Amygdala (tissue), 56 donors: ENCODE measurements at regions not wholly inside any gene's neighbourhood (a gene's known extent, or its start where the extent isn't known, plus 50 kb on each side); places are given as distances from the start of the nearest gene placed in this dataset.
"Not testable (repeated sequence)": the region's sequence is repeated elsewhere in the genome, so short reads cannot be mapped to it uniquely, and the experiment has no call there.

ENCODE experiments used
- DNase-seq, 56 donors: peaks; one replicate each; lab custom pipeline; 2025; lab: John Stamatoyannopoulos, UW

DNA sequence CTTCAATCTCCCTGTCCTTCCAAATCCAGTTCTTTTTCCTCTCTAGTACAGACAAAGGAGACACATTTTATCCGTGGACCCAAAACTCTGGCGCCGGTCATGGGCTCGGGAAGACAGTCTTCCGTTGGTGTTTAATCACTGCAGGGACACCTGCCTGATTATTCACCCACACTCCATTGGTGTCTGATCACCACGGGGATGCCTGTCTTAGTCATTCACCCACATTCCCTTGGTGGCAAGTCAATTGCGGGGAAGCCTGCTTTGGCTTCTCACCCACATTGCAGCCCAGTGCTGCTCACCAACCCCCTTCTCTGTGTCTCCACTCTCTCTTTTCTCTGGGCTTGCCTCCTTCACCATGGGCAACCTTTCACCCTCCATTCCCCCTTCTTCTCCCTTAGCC lies 266.7 kb upstream of the REG3G start:
- not testable (repeated sequence) for DNase-seq

DNA sequence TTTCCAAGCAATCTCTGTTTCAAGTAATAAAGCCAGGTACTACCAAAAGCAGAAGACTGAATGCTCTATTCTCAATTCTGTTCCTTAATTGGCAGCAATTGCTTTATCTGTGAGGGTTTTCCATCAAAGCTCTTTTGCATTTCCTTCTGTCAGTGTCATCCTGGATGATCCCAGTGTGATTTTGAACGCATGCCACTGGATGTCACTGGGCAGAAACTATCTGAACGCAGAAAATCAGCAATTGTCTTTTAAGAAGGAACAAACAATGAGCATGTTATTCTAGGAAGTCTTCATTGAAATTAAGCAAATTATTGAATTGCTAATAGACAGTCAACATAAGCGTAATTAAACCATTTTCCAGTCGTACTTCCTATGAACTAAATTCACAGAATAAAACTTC lies 259.0 kb upstream of the REG3G start:
- DNase-seq = peak in 7 of 56 donors; percentile 1 to 36 (median 8)

DNA sequence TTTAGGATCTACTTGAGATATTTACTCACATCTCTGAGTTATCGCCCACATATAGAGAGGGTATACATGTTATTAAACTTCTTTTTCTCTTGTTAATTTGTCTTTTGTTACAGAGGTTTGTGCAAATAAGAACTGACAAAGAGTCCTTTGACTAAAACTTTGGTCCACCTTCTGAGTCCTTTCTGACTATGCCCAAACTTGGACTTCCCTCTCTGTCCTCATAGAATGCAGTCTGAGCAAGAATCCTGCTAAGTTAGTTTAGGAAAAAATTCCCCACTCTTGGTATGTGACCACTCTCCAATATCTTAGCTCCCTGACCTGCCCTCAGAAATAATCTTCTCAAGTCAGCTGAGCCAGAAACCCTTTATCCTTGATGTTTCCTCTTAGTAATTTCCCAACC lies 257.5 kb upstream of the REG3G start:
- DNase-seq = no peak

DNA sequence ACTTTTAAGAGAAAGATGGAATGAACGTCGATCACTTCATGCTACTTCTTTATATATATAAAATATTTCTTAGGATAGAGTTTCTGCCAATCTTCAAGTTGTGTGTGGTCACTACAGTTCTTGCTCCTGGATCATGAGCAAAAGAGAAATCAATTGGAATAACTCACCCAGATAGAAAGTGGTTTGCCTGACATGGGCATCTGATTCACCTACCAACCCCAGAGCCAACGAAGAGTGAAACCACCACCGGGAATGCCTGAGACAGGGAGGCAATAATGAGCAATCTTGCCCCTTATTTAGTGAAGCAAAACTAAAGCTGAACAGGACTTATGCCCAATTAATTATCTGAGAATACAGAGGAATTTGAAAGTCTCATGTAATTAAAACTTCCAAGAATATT lies 250.2 kb upstream of the REG3G start:
- no peak for DNase-seq

DNA sequence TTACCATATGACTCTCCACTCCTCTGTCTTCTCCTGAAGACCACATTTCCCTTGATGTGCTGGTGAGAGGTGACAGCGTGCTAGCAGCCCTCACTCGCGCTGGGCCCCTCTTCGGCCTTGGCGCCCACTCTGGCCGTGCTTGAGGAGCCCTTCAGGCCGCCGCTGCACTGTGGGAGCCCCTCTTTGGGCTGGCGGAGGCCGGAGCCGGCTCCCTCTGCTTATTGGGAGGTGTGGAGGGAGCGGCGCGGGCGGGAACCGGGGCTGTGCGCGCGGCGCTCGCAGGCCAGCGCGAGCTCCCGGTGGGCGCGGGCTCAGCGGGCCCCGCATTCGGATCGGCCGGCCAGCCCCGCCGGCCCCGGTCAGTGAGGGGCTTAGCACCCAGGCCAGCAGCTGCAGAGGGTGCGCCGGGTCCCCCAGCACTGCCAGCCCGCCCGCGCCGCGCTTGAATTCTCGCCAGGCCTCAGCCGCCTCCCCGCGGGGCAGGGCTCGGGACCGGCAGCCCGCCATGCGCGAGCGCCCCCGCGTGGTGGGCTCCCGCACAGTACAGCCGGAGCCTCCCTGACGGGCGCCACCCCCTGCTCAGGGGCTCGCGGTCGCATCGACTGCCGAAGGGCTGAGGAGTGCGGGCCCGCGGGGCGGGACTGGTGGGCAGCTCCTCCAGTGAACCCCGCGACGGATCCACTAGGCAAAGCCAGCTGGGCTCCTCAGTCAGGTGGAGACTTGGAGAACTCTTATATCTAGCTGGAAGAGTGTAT lies 246.6 kb upstream of the REG3G start:
- DNase-seq = no peak

DNA sequence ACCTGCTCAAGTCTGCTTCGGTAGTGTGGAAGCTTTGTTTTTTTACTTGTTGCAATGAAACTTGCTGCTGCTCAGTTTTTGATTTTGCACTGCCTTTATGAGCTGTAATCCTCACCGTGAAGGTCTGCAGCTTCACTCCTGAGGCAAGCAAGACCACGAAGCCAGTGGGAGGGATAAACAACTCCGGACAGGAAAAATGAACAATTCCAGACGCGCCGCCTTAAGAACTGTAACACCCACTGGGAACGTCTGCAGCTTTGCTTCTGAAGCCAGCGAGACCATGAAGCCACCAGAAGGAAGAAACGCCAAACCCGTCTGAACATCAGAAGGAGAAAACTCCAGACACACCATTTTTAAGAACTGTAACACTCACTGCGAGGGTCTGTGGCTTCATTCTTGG lies 245.7 kb upstream of the REG3G start:
- DNase-seq = peak in 1 of 56 donors; percentile 2

DNA sequence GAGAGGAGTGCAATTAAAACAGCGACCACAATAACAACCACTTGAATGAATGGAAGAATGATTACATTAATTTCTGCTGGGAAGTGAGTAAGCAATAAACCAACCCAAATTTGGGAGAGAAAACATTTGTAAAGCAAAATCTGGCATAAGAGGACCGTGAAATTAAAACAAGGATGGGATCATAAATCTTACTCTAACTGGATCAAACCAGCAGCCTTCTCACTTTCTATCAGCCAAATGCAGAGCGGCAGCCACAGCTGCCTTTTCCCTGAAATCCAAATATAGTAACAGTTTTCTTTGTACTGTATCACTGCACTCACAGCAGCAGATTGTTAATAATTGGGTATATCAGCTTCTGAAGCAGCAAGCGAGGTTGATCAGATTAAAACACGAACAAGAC lies 245.2 kb upstream of the REG3G start:
- no peak for DNase-seq

DNA sequence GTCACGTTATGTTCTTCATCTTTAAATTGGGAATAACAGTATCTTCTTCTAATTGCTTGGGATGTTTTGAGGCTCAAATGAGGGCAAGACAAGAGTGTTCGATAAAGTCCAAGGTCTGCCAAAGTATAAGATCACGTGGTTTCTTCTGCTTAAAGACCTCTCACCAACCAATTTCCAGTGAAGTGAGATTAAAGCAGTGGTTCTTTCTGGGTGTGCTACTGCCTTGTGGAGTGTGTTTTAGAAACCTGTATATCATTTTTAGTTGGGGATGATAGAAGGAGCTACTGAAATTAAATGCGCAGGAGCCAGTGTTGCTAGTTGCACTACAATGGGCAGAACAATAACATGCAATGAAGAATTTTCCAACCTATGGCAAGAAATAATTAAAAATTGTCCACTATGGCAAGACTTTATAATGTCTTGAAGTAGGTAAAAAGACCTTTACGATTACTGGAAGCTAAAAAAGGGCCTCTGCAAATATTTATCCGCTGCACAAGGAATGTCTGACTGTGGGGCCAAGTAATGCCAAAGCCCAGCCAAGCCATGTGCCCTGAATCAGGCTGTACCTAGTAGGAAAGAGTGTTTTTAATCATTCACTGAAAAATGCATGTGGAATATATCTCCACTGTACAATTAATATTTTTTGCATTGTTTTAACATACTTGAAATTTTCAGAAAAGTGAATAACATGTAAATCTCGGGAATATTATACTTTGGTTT lies 244.5 kb upstream of the REG3G start:
- DNase-seq = no peak

DNA sequence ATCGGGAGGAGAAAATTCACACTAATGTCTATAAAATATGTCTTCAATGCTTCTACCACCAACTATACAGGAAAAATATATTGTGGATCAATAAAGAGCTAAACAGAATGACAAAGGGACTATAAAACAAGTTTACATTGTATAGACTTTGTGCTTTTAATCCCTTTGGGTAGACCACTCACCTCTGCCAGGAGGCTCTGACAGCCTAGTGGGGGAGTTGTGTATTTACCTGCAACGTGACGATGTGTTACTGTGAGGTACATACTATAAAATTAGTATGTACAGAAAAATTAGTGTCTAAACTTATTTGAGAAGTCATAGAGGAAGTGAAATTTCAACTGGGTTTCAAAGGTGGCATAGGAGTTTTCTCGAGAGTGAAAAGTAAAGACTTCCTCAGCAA lies 243.3 kb upstream of the REG3G start:
- no peak for DNase-seq

DNA sequence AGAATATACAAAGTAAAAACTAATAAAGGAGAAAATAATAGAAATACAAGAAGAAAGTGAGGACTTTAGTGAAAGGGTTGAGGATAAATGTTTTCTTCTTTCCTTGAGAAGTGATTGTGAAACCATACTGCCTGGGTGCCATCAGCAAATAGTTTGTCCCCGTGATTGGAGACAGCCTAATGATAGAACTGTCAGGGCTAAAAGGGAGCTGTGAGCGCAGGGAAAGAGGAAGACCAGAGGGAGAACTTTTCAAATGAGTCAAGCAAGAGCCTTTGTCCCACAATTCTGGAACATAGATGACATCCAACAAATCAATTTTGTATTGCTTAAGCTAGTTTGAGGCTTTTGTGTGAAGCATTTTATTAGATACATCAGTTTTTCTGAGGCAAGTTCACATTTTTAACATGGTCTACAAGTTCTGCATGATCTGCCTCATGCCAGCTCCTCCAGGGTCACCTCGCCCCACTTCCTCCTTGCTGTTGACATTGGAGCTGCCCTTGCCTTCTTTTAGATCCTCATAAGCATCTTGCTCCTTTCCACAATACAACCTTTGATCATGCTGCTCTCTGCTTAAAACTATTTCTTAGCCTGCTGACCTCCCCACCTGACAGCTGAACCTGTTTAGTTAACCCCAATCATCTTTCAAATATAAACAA lies 213.4 kb upstream of the REG3G start:
- peak in 1 of 56 donors; percentile 0 for DNase-seq

DNA sequence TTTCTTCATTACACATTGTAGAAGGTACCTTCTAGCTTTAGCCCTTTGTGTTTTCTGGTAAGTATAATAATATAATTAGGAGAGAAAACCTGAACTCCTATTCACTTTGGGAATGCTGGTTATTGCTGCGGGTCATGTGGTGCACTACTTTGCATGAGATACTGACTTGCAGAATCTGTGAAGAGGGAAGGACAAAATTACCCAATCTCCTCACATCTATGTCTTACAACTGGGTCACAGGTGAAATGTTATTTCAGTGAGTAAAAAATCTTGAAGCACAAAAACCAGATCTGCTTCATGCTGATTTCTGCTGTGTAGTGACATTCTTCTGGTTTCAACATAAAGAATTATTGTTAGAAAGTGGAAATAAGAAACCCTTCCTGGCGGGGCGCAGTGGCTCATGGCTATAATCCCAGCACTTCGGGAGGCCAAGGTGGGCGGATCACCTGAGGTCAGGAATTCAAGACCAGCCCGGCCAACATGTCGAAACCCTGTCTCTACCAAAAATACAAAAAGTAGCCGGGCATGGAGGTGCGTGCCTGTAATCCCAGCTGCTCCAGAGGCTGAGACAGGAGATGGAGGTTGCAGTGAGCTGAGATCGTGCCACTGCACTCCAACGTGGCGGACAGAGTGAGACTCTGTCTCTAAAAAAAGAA lies 211.0 kb upstream of the REG3G start:
- no peak for DNase-seq

DNA sequence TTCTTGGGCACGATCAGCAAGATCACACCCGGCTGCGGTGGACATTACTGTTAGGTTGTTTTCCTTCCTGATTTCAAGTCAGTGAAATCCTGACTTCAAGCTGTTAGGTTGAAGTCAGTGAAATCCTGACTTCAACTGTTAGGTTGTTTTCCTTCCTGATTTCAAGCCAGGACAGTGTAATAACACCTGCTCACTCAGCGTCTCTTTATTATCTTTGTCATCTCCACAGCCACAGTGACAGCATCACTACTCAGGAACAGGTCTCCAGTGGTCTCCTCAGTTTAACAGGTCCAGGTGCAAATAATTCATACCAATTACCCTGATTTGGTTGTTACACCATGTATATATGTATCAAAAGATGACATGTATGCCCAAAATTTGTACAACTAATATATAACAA lies 208.1 kb upstream of the REG3G start:
- no peak for DNase-seq

DNA sequence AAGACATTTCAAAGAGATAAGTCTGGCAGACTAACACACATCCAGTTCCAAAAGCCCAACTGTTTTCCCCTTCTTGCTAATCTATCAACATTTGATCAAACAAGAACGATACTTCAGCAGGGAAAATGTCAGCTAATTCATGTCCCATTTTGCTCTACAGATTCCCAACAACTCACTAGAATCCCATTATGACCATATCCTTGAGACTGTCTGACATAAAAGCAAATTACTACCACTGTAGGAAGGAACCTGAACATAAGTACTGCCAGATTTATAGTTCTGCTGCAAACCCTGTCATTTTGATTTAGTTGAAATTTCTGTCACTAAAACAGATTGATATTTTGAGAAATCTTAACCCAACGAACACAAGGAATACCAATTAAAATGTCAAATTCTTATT lies 193.0 kb upstream of the REG3G start:
- DNase-seq = no peak

DNA sequence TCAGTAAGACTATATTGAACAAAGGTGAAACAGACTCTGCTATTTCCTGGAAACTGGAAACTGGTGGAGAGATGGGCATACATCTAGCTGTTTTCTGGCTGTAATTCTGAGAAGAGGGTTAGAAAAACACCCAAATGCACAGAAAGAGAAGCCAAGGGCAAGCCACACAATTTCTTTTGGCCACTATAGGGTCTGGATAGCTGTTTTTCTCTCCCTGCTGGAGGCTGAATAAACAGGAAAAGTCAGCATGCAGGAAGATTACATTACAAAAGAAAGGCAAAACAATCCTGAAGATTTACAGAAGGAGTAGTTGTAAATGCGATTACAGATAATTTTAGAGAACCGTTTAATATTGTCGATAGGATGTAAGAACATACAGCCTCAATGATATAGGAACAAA lies 186.2 kb upstream of the REG3G start:
- no peak for DNase-seq

DNA sequence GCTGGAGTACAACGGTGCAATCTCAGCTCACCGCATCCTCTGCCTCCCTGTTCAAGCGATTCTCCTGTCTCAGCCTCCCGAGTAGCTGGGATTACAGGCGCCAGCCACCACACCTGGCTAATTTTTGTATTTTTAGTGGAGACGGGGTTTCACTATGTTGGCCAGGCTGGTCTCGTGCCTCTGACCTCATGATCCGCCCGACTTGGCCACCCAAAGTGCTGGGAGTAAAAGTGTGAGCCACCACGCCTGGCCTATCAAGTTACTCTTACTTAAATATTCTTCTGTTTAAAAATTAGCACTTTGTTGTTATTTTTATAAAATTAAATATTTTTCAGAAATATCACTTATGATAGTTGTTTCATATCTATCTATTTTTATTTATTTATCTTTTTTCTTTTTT lies 185.2 kb upstream of the REG3G start:
- DNase-seq = not testable (repeated sequence)

DNA sequence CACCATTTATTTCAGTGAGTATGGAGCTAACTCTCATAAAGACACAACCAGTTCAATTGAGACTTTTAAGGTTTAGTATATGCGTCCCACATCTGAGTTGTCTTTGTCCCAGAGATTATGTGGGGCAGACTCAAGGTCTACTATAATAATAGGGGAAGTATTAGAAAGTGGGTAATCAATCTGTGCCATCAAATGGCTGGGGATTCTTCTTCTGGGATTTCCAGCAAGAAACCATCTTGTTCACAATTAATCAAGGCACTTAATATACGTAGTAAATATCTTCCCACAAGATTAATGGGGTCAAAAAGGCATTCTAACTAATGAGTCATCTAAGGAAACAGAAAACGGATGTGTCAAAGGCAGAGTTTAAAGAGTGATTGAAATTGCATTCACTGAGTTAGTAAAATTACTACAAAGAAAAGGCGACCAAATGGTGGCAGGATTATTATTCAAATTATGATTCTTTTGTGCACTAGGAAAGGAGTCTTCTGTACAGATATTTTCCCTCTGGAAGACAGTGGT lies 179.8 kb upstream of the REG3G start:
- no peak for DNase-seq

DNA sequence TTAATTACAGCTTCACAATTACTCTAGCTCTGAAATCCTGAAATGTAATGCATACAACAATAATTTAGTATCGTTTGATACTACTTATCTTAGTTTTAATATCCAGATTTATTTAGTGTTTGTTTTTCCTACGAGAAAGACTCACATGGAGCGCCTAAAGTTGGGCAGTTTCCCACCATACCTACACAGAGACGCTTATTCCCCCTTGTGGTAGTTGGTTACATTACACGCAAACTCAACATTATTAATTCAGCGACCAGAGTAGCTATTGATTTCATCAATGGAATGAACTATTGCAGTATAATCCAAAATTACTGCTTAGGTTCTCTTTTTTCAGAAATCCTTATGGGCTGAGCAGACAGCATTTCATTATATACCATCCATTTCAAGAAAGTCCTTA lies 164.0 kb upstream of the REG3G start:
- no peak for DNase-seq

DNA sequence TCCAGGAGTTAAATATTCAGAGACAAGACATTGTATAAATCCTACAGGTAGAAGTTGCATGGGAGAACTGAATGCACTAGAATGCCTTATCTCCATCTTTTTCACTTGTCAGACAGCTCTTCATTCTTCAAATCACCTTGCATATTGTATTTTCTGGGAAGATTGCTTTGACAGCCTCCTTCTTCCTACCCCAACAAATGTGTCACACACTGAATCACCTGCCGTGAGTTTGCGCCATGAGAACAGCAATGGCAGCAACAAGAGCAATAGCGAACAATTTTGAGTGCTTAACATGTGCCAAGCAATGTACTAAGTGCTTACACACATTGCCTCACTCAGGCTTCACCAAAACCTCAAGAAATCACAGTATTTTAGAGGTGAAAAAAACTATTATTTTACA lies 161.3 kb upstream of the REG3G start:
- no peak for DNase-seq

DNA sequence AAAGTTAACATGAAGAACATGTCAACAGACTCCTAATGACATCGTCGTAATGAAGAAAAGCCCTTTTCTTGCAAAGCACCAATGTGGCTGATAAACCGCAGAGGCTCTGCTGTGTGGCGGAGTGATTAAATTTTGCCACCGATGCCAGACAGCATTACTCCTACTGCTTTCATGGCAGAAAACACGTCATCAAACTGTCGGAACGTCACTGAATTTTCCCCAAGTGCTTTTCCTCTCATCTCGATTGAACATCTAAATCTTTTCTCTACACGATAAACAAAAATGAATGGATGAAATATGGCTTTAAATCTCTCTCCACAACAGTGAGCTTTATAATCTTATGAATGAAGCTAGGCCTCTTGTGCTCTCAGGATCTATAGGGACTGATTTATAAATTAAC lies 159.8 kb upstream of the REG3G start:
- DNase-seq = no peak

DNA sequence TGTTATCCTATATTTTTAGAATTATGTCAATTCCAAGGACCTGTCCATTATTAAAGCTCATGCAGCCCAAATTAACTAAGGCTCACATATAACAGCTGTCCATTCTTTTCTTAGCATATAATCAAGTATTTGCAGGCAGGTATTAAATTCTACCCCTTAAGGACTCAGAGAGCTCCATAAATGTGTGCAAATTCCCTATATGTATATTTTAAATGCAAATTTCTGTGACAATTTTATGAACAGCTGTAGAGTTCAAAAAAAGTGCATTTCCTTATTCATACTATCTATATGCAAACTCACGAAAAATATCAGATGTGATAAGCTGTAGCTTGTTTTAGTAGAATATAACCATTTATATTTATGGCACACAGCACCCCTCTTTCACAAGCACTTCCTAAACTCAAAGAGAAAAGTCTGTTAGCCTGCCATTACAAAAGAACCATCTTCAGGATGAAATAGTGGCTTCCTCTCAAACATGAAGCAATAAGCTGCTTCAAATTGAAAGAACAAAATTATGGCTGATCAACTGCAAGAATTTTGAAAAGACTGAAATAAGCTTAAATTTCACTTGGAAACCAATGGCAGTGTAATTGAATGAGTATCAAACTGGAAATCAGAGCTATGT lies 155.0 kb upstream of the REG3G start:
- no peak for DNase-seq

DNA sequence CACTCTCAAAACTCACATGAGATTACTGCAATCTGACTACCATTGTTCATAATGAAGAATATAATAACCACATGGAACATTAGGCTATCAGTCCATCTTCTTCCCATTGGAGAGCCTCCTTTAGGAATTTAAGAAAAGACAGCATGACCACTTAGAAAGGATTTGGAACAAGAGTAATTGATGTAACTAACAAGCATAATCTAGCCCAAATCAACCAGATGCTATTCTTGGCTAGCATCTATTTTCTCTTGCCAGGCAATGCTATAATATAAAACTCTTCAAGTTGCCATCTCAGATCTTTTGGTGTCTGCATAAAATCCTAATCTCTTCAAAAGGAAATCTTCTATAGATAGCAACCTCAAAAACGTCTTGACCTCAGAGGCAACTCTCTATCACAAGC lies 152.0 kb upstream of the REG3G start:
- DNase-seq = no peak
